Sciatic nerve (tissue), 2 donors: ENCODE measurements at regions not wholly inside any gene's neighbourhood (a gene's known extent, or its start where the extent isn't known, plus 50 kb on each side); places are given as distances from the start of the nearest gene placed in this dataset.

Experiments used
- ATAC-seq: fragments of 200-7000 bp; cut with Tn5 transposase; one replicate; pipeline ENCODE4 v1.9.1; 2020; ENCODE audit warnings: mild to moderate bottlenecking, moderate library complexity
- DNase-seq: peaks from one replicate; pipeline ENCODE4 v3.0.0-alpha.2; 2020; ENCODE audit warnings: low spot score
- intact Hi-C: fragments of 100-400 bp; cut with DNase I; formaldehyde crosslinking; loops from one replicate; pipeline ENCODE4 v1.14.2; 2022
- donor health status: DM: no; HTN: no; CAD: no.
- donor health status: DM: no; HTN: no; CAD: no.

DNA sequence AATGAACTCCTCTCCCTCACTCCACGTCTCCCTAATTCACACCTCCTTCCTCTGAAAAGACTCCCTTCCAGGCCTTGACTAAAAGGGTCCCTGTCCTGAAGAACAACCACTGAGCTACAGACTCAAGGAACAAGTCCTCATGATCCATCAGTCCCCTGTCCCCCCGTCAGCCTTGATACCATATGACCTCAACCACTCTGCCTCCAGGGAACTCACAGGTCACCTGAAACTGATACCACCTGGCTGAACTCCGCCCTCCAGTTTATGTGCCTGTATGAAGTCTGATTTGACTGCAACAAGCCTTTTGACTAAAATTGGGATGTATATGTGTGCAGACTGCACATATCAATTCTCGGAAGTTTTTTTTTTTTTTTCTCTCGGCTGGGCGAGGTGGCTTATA, 88.7 kb downstream of the UGCG start:
- DNase-seq (no peak), ATAC-seq (no peak)
- intact Hi-C loops = no loop called here

DNA sequence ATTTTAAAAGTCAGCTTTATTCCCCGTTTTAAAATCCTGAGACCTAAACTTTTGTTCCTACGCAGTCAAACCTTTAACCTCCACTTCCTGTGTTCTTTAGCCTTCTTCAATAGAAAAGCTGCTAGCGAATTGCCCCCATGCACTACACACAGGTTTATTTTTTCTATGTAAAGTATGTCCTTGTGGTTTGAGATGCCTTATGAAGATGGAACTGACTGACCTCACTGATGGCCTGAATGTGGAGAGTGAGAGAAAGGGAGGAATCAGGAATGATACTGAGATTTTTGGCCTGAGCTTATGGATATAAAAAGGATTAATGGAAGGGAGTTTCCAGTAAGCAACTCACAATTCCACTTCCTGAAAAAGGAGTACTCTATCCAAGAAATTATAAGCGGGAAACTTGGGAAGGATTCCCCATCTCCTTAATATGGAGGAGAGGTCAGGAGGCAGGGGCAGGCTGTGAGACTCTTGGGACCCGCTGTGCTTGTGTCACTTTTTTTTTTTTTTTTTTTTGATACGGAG, 89.5 kb downstream of the UGCG start:
- peak; percentile 45 for ATAC-seq
- DNase-seq = peak; percentile 49
- intact Hi-C loops = no loop called here
